ENCODE measurements at regions not wholly inside any gene's neighbourhood (a gene's known extent, or its start where the extent isn't known, plus 50 kb on each side); places are given as distances from the start of the nearest gene placed in this dataset.

GRCh38 chr13:104355041-104355670 is 1288.9 kb upstream of the SLC10A2 start:
- H3K27ac ChIP-seq, result no peak overlapping the region
- no peaks in the 10 kb centered on the region for H3K79me2 ChIP-seq
- H4K20me1 ChIP-seq (ENCODE audit: insufficient read depth, poor library complexity, severe bottlenecking), result no peaks in the 10 kb centered on the region
- no peaks in the 10 kb centered on the region for H3K9me3 ChIP-seq (ENCODE audit: low read depth)
- H3K4me1 ChIP-seq (ENCODE audit: insufficient read depth), result peaks cover 6% of the 10 kb centered on the region
- H3K27me3 ChIP-seq, result no peaks in the 10 kb centered on the region
- no peaks in the 10 kb centered on the region for H3K36me3 ChIP-seq (replicated peaks; ENCODE audit: insufficient read depth, low read depth)
- TF ChIP-seq CTCF (IDR thresholded peaks at IDR 0.05; ENCODE audit: poor library complexity) (no peak), EZH2phosphoT487 (IDR thresholded peaks at IDR 0.05; ENCODE audit: low read depth, severe bottlenecking, unreplicated experiment) (no peak), EZH2 (IDR thresholded peaks at IDR 0.05; ENCODE audit: borderline replicate concordance) (no peak)
- no peak overlapping the region for H3K4me2 ChIP-seq
- no peak for DNase-seq (ENCODE audit: low spot score)
- no peak overlapping the region for H2AFZ ChIP-seq
- H3K9me2 ChIP-seq (replicated peaks; ENCODE audit: insufficient read depth), result no peaks in the 10 kb centered on the region
- WGBS (ENCODE audit: low lambda C conversion rate, missing lambda C conversion rate), result 60% methylated on average over 6 of the region's 6 CpGs
- no peak overlapping the region for H3K4me3 ChIP-seq

GRCh38 chr13:104327211-104327610 is 1261.0 kb upstream of the SLC10A2 start:
- no peaks in the 10 kb centered on the region for H3K36me3 ChIP-seq (replicated peaks; ENCODE audit: insufficient read depth, low read depth)
- H4K20me1 ChIP-seq (ENCODE audit: insufficient read depth, poor library complexity, severe bottlenecking), result no peaks in the 10 kb centered on the region
- H3K9me3 ChIP-seq (ENCODE audit: low read depth), result no peaks in the 10 kb centered on the region
- no peak overlapping the region for H3K27ac ChIP-seq
- no peak for DNase-seq (ENCODE audit: low spot score)
- no peak overlapping the region for H3K4me3 ChIP-seq
- no peak for TF ChIP-seq CTCF (IDR thresholded peaks at IDR 0.05; ENCODE audit: poor library complexity)
- TF ChIP-seq EZH2phosphoT487 (IDR thresholded peaks at IDR 0.05; ENCODE audit: low read depth, severe bottlenecking, unreplicated experiment), result no peak
- TF ChIP-seq EZH2 (IDR thresholded peaks at IDR 0.05; ENCODE audit: borderline replicate concordance), result no peak
- no peaks in the 10 kb centered on the region for H3K4me1 ChIP-seq (ENCODE audit: insufficient read depth)
- H3K4me2 ChIP-seq, result no peak overlapping the region
- H3K27me3 ChIP-seq, result no peaks in the 10 kb centered on the region
- H3K79me2 ChIP-seq, result no peaks in the 10 kb centered on the region
- no peaks in the 10 kb centered on the region for H3K9me2 ChIP-seq (replicated peaks; ENCODE audit: insufficient read depth)
- H2AFZ ChIP-seq, result no peak overlapping the region

- no peak overlapping the region for H3K27ac ChIP-seq
- H3K9me2 ChIP-seq (replicated peaks; ENCODE audit: insufficient read depth), result no peaks in the 10 kb centered on the region
- no peaks in the 10 kb centered on the region for H3K79me2 ChIP-seq
- H3K4me1 ChIP-seq (ENCODE audit: insufficient read depth), result no peaks in the 10 kb centered on the region
- no peaks in the 10 kb centered on the region for H3K9me3 ChIP-seq (ENCODE audit: low read depth)
- no peaks in the 10 kb centered on the region for H3K36me3 ChIP-seq (replicated peaks; ENCODE audit: insufficient read depth, low read depth)
- TF ChIP-seq EZH2 (IDR thresholded peaks at IDR 0.05; ENCODE audit: borderline replicate concordance) (no peak), CTCF (IDR thresholded peaks at IDR 0.05; ENCODE audit: poor library complexity) (no peak), EZH2phosphoT487 (IDR thresholded peaks at IDR 0.05; ENCODE audit: low read depth, severe bottlenecking, unreplicated experiment) (no peak)
- no peak overlapping the region for H2AFZ ChIP-seq
- no peak overlapping the region for H3K4me3 ChIP-seq
- no peaks in the 10 kb centered on the region for H4K20me1 ChIP-seq (ENCODE audit: insufficient read depth, poor library complexity, severe bottlenecking)
- no peak overlapping the region for H3K4me2 ChIP-seq
- no peaks in the 10 kb centered on the region for H3K27me3 ChIP-seq
- WGBS (ENCODE audit: low lambda C conversion rate, missing lambda C conversion rate), result 82% methylated on average over 6 of the region's 6 CpGs
- no peak for DNase-seq (ENCODE audit: low spot score)
Observed at GRCh38 chr13:104326523-104326922, 1260.3 kb upstream of the SLC10A2 start.

GRCh38 chr13:104321756-104322155 is 1255.5 kb upstream of the SLC10A2 start:
- 96% methylated on average over 5 of the region's 5 CpGs for WGBS (ENCODE audit: low lambda C conversion rate, missing lambda C conversion rate)
- Histone ChIP-seq H3K36me3 (replicated peaks; ENCODE audit: insufficient read depth, low read depth) (no peaks in the 10 kb centered on the region), H3K9me2 (replicated peaks; ENCODE audit: insufficient read depth) (no peaks in the 10 kb centered on the region), H4K20me1 (ENCODE audit: insufficient read depth, poor library complexity, severe bottlenecking) (no peaks in the 10 kb centered on the region), H3K4me2 (no peak overlapping the region), H3K9me3 (ENCODE audit: low read depth) (no peaks in the 10 kb centered on the region), H2AFZ (no peak overlapping the region), H3K27ac (no peak overlapping the region), H3K4me3 (no peak overlapping the region), H3K27me3 (no peaks in the 10 kb centered on the region), H3K79me2 (no peaks in the 10 kb centered on the region), H3K4me1 (ENCODE audit: insufficient read depth) (no peaks in the 10 kb centered on the region)
- no peak for DNase-seq (ENCODE audit: low spot score)
- TF ChIP-seq EZH2 (IDR thresholded peaks at IDR 0.05; ENCODE audit: borderline replicate concordance), result no peak
- TF ChIP-seq EZH2phosphoT487 (IDR thresholded peaks at IDR 0.05; ENCODE audit: low read depth, severe bottlenecking, unreplicated experiment), result no peak
- no peak for TF ChIP-seq CTCF (IDR thresholded peaks at IDR 0.05; ENCODE audit: poor library complexity)

Data from hepatocyte (in vitro differentiated cells).